Activated CD8-positive, alpha-beta T cell treated with anti-CD3 and anti-CD28 coated beads for 36 hours (primary cell): ENCODE measurements at regions not wholly inside any gene's neighbourhood (a gene's known extent, or its start where the extent isn't known, plus 50 kb on each side); places are given as distances from the start of the nearest gene placed in this dataset.
"Not testable (repeated sequence)": the region's sequence is repeated elsewhere in the genome, so short reads cannot be mapped to it uniquely, and the experiment has no call there.

Experiments
- ATAC-seq: fragments of 200-7000 bp; cut with Tn5 transposase; one replicate; pipeline ENCODE4 v1.10.0; 2021; ENCODE audit warnings: mild to moderate bottlenecking, moderate library complexity
- CTCF ChIA-PET: fragments of 350-600 bp; sonication (Branson Sonifier 250); formaldehyde crosslinking; loops from one replicate; lab custom pipeline; 2021; ENCODE audit warnings: antibody characterized with exemption; lab: Charles Lee
- POLR2A ChIA-PET: fragments of 350-600 bp; sonication (Branson Sonifier 250); formaldehyde crosslinking; loops from one replicate; lab custom pipeline; 2021; ENCODE audit warnings: antibody characterized with exemption; lab: Charles Lee
- DNase-seq: peaks from one replicate; pipeline ENCODE4 v3.0.0-alpha.2; 2020
- H3K27ac Mint-ChIP-seq: one replicate; pipeline ENCODE4 v1.8.0; 2021; ENCODE audit warnings: mild to moderate bottlenecking, mixed read lengths
- H3K27me3 Mint-ChIP-seq: one replicate; pipeline ENCODE4 v1.8.0; 2021; ENCODE audit warnings: mixed read lengths
- H3K36me3 Mint-ChIP-seq: one replicate; pipeline ENCODE4 v1.8.0; 2021; ENCODE audit warnings: low read depth, mixed read lengths
- H3K4me1 Mint-ChIP-seq: one replicate; pipeline ENCODE4 v1.8.0; 2021; ENCODE audit warnings: low read depth, mixed read lengths
- H3K4me3 Mint-ChIP-seq: one replicate; pipeline ENCODE4 v1.8.0; 2021; ENCODE audit warnings: mild to moderate bottlenecking, moderate library complexity, mixed read lengths
- H3K9me3 Mint-ChIP-seq: one replicate; pipeline ENCODE4 v1.8.0; 2021; ENCODE audit warnings: mixed read lengths
- intact Hi-C: fragments of 100-400 bp; cut with micrococcal nuclease; formaldehyde crosslinking; loops from one replicate; pipeline ENCODE4 v1.10.0; 2022
- TF ChIP-seq, protein P1 (sequence below): fragments of 200-600 bp; IDR thresholded peaks from one replicate; pipeline ENCODE4 v1.8.0; 2022; ENCODE audit warnings: antibody characterized with exemption, mild to moderate bottlenecking

GRCh38 chr1:242610209-242610608 lies 85.7 kb upstream of the PLD5 start:
- intact Hi-C loops, result no loop called here
- Mint-ChIP-seq H3K4me1 (no peaks in the 10 kb centered on the region), H3K9me3 (no peaks in the 10 kb centered on the region), H3K27ac (no peak overlapping the region), H3K4me3 (no peak overlapping the region), H3K36me3 (no peaks in the 10 kb centered on the region), H3K27me3 (no peaks in the 10 kb centered on the region)
- ChIA-PET CTCF (no interaction called here), POLR2A (no interaction called here)
- TF ChIP-seq, protein P1, sequence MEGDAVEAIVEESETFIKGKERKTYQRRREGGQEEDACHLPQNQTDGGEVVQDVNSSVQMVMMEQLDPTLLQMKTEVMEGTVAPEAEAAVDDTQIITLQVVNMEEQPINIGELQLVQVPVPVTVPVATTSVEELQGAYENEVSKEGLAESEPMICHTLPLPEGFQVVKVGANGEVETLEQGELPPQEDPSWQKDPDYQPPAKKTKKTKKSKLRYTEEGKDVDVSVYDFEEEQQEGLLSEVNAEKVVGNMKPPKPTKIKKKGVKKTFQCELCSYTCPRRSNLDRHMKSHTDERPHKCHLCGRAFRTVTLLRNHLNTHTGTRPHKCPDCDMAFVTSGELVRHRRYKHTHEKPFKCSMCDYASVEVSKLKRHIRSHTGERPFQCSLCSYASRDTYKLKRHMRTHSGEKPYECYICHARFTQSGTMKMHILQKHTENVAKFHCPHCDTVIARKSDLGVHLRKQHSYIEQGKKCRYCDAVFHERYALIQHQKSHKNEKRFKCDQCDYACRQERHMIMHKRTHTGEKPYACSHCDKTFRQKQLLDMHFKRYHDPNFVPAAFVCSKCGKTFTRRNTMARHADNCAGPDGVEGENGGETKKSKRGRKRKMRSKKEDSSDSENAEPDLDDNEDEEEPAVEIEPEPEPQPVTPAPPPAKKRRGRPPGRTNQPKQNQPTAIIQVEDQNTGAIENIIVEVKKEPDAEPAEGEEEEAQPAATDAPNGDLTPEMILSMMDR, result no peak
- ATAC-seq (no peak), DNase-seq (no peak)

DNA sequence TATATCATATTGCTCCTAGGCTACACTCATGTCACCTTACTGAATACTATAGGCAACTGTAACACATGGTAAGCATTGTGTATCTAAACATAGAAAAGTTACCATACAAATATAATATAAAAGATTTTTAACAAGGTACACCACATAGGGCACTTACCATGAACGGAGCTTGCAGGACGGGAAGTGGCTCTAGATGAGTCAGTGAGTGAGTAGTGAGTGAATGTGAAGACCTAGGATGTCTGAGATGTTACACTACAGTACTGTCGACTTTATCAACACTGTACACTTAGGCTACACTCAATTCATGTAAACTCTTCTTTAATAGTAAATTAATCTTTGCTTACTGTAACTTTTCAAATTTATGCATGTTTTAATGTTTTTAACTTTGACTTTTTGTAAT lies 81.0 kb upstream of the PLD5 start:
- intact Hi-C loops, result no loop called here
- H3K27me3 Mint-ChIP-seq, result peaks cover 3% of the 10 kb centered on the region
- no peaks in the 10 kb centered on the region for H3K4me1 Mint-ChIP-seq
- ATAC-seq, result no peak
- DNase-seq, result no peak
- POLR2A ChIA-PET, result no interaction called here
- CTCF ChIA-PET, result no interaction called here
- no peaks in the 10 kb centered on the region for H3K9me3 Mint-ChIP-seq
- no peaks in the 10 kb centered on the region for H3K36me3 Mint-ChIP-seq
- H3K27ac Mint-ChIP-seq, result no peak overlapping the region
- TF ChIP-seq, protein P1, result no peak
- no peak overlapping the region for H3K4me3 Mint-ChIP-seq

- intact Hi-C loops, result no loop called here
- ChIA-PET CTCF (no interaction called here), POLR2A (no interaction called here)
- H3K4me3 Mint-ChIP-seq, result no peak overlapping the region
- peaks cover 3% of the 10 kb centered on the region for H3K27me3 Mint-ChIP-seq
- no peak for ATAC-seq
- H3K27ac Mint-ChIP-seq, result no peak overlapping the region
- no peak for DNase-seq
- H3K36me3 Mint-ChIP-seq, result no peaks in the 10 kb centered on the region
- no peaks in the 10 kb centered on the region for H3K4me1 Mint-ChIP-seq
- TF ChIP-seq, protein P1, result no peak
- peaks cover 9% of the 10 kb centered on the region for H3K9me3 Mint-ChIP-seq
Measured at GRCh38 chr1:242602001-242602400, 77.5 kb upstream of the PLD5 start.

- H3K27ac Mint-ChIP-seq, H3K27me3 Mint-ChIP-seq, ATAC-seq, CTCF ChIA-PET, POLR2A ChIA-PET, DNase-seq, H3K4me1 Mint-ChIP-seq, H3K4me3 Mint-ChIP-seq, H3K36me3 Mint-ChIP-seq, intact Hi-C loops: not testable (repeated sequence)
- peaks cover 17% of the 10 kb centered on the region for H3K9me3 Mint-ChIP-seq
Measured at GRCh38 chr1:242593756-242594155, 69.3 kb upstream of the PLD5 start.

DNA sequence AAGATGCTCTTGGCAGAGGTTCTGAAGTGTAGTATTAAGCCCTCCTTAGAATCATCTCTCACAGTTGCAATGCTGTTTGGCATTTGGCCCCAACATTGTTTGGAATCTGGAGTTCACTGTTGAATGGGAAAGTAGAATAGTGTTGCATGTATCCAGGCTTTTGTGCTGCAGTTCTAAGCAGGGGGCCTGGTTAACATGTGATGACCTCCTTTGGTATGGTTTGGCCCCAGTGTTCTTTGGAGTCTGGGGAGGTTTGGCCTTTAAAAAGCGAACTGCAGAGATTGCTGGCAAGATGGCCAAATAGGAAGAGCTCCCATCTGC lies 61.8 kb upstream of the PLD5 start:
- ChIA-PET POLR2A (no interaction called here), CTCF (no interaction called here)
- intact Hi-C loops, result no loop called here
- DNase-seq, result no peak
- Mint-ChIP-seq H3K9me3 (no peaks in the 10 kb centered on the region), H3K27ac (no peak overlapping the region), H3K4me1 (no peaks in the 10 kb centered on the region), H3K36me3 (no peaks in the 10 kb centered on the region), H3K4me3 (no peak overlapping the region), H3K27me3 (no peaks in the 10 kb centered on the region)
- ATAC-seq, result no peak
- TF ChIP-seq, protein P1, result no peak
